GM21786 (cell line): ENCODE measurements at regions not wholly inside any gene's neighbourhood (a gene's known extent, or its start where the extent isn't known, plus 50 kb on each side); places are given as distances from the start of the nearest gene placed in this dataset.

ENCODE experiments used
- ATAC-seq: cut with Tn5 transposase; IDR thresholded peaks from one replicate; pipeline ENCODE4 v1.9.1; 2021; ENCODE audit not compliant: unreplicated experiment

- ATAC-seq = no peak
Measured at GRCh38 chr3:106376016-106376570, 507.3 kb upstream of the CBLB start.

- ATAC-seq = no peak
Measured at GRCh38 chr3:106379251-106379750, 510.5 kb upstream of the CBLB start.

GRCh38 chr3:106380232-106380631 lies 511.4 kb upstream of the CBLB start:
- ATAC-seq = no peak

- no peak for ATAC-seq
Measured at GRCh38 chr3:106381286-106381938, 512.6 kb upstream of the CBLB start.

- no peak for ATAC-seq
Measured at GRCh38 chr3:106381939-106382335, 513.1 kb upstream of the CBLB start.

DNA sequence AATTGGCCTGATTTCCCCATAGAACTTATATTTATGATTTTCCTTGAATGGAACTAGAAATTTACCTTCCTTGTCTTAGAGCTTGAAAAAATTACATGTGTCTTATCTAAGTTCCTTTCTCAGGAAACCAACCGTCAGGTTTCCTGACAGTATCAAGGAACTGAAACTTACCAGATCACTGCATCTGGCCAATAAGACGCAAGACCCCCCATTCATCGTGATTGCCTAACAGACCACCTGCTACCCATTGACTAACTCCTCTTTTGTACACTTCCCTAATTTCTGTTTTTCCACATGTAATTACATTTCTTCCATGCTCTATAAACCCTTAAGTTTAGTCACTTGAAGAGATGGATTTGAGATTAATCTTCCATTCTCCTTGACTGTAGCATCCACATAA lies 517.2 kb upstream of the CBLB start:
- ATAC-seq = no peak

DNA sequence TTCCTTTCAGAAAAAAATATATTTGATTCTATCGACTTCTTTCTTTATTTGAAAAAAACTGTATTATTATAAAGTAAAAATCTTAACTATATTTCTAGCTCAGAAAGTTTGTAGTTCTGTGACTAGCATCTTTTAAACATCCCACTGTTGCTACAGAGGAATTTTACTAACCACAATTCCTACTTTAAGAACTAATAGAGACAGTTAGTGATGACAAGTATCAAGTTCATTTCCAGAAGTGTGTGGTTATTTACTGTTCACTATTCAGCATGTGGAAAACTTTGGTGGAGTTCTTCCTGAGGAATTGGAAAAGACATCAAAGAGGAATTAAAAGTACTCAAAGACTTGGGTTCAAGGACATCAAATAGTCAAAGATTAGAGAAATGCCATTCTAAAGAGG lies 524.1 kb upstream of the CBLB start:
- no peak for ATAC-seq

DNA sequence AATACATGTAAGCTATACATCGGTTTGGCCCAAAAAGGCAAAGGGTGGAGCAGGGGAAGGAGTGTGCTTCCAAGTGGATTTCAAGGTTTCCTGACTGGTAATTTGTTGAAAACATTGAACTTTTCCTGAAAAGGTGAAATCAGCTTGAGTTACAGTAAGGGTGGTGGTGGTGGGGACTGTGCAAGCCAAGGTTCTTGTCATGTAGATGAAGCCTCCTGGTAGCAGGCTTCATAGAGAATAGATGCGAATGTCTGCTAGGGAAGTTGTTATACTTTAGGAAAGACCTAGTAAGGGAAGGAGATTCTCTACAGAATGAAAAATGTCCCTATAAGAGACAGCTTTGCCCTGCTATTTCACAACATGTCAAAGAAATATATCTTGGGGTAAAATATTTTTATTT lies 528.2 kb upstream of the CBLB start:
- no peak for ATAC-seq

- ATAC-seq = no peak
Measured at GRCh38 chr3:106398891-106399600, 530.2 kb upstream of the CBLB start.

DNA sequence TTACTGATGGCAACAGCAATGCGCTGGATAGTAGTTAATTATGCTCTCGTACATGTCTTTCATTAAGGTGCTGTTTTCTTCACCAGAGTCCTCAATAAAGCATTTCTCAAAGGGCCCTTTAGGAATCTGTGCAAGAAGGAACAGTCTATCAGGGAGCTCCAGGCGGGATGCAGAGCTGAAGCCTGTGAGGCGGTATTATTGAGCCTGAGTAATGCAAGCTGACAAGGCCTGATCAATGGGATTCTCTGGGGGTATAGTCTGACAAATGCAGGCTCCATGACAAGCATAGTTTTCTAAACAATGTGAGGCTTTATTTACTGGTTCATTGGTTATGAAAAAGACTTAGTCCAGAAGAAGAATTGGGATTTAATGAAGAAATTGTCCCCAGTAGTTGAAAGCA lies 530.9 kb upstream of the CBLB start:
- no peak for ATAC-seq

- no peak for ATAC-seq
Measured at GRCh38 chr3:106401666-106402490, 533.1 kb upstream of the CBLB start.

DNA sequence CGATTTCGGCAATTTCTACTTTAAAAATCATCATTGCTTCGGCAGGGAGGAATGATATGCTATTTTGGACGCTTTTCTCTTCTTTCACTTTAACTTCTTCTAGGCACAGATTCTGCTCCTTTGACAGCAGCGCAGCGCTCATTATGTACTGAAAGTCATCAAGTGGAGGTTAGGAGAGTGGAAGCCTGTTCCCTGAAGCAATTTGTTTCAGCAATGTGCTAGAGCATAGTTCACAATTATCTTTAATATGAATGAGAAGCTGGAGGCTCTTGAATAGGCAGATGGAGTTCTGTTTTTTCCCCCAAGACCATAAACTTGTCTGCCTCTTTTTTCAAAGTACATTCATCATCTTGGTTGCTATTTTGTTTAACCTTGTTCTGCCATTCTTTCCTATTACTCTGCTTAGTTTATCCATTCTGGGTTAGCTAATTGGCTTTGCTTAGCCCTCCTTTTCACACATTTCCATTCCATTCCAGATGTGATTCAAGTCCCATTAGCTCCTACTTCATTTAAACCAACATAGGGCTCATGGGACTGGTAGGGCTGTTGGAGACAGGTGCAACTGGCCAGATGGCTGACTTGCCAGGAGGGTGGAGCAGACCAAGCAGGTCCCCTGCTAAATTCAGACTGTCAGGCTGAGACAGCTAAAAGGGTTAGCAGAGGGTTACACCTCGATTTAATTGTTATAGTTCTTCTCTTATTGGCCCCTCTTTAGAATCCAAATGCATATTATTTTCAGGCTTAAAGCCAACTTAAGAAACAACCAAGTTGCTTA lies 534.7 kb upstream of the CBLB start:
- no peak for ATAC-seq

DNA sequence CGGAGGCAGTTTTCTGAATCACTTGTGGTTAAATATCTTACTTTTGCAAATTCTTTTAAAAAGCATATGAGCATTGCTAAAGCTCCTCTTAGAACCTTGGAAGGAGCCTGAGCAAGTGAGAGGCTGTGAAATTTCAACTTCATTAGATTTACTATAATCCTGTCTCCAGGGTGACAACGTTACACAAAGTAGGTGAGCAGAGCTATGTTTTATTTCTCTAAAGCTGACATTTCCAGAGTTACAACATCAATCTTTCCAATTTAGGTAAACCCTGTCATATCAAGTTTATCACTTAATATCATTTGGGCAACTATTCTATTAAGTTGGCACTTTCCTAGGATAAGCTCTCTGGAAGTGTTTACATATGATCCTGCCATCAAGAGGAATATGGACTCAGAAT lies 544.9 kb upstream of the CBLB start:
- ATAC-seq = no peak

- ATAC-seq = no peak
Measured at GRCh38 chr3:106420628-106421027, 551.8 kb upstream of the CBLB start.

- ATAC-seq = no peak
Measured at GRCh38 chr3:106421426-106421825, 552.6 kb upstream of the CBLB start.

DNA sequence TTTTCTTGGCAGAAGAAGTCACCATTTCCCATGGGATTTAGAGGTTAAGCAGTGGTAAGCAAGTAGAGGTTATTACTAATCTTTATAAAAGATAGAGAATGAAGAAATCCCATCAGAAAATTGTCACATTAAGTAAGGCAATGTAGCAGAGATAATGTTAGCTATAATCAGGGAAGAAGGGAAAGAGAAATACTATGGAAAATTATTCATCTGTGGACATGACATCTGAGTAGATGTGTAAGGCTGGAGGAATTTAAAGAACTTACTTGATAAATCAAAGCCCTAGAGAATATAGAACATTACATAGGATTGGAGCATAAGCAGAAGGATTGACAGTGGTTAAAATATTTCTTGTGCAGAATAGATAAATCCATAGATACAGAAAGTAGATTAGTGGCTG lies 553.1 kb upstream of the CBLB start:
- ATAC-seq = no peak

DNA sequence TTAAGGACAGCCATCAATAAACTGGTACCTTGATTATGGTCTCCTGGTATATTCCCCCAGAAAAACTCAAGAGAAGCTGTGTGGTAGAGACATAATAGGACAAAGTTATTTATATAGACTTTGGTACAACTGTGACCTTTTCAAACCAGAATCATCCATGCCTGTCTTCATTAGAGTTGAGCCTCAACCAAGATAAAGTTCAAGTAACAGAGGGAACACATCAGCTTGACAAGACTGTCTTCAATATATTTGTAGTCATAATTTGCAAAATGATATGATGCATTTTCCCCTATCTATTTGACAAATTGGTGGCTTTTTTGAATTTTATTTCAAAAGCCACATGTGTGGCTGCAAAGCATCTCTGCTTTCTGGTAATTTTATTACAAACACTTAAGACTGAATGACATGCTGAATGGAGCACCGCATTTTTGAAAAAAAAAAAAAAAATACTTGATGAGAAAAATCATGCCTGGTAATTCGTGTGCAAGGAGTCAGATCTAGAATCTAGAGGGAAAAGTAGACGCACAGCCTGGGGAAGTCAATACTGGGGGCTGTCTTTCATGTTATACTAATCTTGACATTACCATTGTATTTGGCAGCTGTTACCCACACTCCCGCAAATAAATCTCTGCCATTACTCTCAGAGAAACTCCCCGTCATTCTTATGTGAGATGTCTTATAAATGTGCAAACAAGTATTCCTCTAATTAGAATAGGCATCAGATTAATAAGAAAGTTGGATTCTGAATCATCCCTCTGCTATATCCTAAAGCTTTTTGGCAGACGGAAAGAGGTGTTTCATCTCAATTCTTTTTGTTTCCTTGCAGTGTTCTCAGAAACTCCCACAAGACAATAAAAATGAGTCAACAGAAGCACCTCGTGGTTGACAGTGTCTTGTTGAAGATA lies 554.8 kb upstream of the CBLB start:
- no peak for ATAC-seq

GRCh38 chr3:106425026-106425425 lies 556.2 kb upstream of the CBLB start:
- ATAC-seq = no peak

DNA sequence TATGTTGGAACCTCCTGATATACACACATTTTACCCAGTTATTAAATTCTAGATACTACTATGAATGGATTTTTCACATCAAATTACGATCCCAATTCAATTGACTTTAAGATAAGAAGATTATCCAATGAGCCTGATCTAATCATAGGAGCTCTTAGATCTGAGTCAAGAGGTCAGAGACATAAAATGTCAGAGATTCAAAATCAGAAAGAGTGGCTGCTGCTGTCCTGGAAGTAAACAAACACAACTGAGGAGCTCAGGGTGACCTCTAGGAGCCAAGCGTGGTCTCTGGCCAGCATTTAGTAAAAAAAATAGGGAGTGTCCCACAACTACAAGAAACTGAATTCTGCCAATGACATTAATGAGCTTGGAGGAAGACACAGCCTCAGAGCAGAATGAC lies 557.1 kb upstream of the CBLB start:
- no peak for ATAC-seq

GRCh38 chr3:106428565-106428994 lies 559.8 kb upstream of the CBLB start:
- no peak for ATAC-seq
